DMS53 treated with DMSO at 0.1 percent for 48 hours (cell line): ENCODE measurements at regions not wholly inside any gene's neighbourhood (a gene's known extent, or its start where the extent isn't known, plus 50 kb on each side); places are given as distances from the start of the nearest gene placed in this dataset.
A peak's percentile ranks its signal among the peaks of the same experiment; 100 is the strongest.
"Not testable (repeated sequence)": the region's sequence is repeated elsewhere in the genome, so short reads cannot be mapped to it uniquely, and the experiment has no call there.

Source experiments
- DNase-seq: peaks from one replicate; lab custom pipeline; 2025; ENCODE audit not compliant: unreplicated experiment; lab: John Stamatoyannopoulos, UW

DNA sequence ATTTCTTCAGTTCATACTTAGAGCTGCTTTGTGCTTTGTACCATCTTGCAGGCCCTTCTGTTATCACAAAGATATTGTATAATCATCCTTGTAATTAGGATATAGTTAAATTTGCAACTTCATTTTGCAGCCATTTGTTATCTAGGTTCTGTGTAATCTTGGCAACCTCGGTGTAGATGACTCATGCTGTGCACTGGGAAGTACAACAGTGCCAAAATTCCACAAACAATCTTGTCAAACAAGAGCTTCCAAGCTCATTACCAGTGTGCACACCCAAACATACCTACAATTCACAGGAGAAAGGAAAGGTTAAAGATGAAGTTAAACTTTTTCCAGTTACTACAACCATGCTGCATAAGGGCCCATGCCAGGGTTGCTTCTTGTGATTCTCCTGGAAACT is 1231.8 kb downstream of the CDH11 start:
- DNase-seq: no peak

DNA sequence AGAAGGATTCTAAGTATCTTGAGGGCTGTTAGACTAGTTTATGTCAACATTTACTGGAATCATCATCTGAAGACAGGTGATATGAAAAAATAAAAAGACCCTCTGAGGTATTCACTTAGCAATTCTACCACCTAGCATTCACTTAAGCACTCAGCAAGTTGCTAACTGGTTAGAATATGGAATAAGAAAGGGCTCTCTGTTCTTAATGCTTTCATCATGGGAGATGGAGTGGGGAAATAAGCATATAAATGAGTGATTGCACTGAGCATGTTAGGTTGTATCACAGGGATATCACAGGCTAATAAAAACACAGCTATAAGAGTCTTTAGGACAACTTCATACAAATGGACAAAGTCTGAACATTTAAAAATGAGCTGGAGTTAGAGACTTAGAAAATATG is 1238.8 kb downstream of the CDH11 start:
- no peak for DNase-seq

DNA sequence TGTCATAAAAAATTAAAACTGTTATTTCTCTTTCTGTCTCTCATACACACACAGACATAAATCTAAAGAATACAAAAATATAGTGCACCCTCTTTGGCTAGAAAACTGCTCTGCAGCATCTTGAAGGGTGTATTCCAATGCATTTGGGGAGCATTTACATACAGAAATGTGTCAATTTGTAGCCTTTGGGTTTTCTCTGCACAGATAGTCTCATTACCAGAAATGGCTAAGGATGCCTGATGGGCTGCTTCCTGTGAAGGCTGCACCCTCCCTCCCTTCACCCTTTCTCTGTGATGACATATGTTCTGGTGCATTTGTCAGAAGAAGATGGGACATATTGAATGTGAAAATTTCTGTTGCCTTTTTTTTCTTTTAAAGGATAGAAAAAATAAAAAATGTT is 1239.3 kb downstream of the CDH11 start:
- no peak for DNase-seq

DNA sequence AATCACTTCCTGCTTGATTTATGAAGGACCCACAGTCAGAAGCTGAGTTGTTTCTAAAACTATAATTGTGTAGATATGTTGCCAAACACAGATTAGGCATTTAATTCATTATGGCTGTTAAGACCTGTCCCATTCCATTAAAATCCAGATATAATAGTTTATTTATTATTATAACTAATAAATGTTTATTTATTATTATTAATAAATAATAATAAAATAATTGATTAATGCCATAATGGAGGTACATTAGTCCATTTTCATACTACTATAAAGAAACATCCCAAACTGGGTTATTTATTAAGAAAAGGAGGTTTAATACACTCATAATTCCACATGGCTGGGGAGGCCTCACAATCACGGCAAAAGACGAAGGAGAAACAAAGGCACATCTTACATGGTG is 1240.9 kb downstream of the CDH11 start:
- DNase-seq: no peak

DNA sequence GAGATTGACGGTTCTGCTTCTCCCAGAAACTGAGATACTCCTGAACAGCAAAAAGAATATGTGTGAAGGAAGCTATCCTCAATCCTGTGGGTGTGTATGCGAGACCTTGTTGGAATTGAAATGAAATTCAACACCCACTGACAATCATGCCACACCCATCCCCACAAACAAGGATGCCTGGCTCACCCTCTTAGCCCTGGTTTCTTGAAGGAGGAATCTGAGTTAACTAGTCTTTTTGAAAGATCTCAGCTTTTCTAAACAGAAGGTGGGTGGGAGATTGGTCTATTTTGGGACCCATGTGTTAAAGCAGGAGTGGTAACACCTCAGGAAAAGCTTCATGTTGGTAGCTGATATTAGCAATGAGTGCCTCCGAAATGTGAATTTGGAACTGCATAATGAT is 1244.5 kb downstream of the CDH11 start:
- no peak for DNase-seq

DNA sequence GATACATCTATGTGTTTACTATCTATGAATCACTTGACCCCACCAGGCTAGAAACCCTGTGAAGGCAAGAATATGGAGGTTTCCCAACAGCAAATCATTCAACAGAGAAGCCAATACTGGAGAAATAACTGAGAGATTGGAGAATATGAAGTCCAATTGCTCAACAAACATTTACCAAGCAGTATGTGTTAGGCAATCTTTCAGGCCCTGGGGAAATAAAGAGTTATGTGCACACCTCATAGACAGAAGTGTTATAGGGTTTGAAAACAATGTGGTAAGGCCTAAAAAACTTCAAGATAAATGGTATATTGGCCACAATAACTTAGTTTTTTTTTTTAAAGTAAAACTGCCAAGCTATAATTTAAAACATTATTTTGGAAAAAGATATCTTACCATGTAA is 1245.8 kb downstream of the CDH11 start:
- no peak for DNase-seq

DNA sequence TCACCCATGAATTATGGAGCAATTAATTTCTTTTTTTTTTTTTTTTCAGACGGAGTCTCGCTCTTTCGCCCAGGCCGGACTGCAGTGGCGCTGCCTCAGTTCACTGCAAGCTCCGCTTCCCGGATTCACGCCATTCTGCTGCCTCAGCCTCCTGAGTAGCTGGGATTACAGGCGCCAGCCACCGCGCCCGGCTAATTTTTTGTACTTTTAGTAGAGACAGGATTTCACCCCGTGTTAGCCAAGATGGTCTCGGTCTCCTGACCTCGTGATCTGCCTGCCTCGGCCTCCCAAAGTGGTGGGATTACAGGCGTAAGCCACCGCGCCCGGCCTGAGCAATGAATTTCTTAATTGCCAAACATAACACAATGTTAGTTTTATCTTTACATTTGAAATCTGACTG is 1261.2 kb downstream of the CDH11 start:
- DNase-seq: not testable (repeated sequence)

DNA sequence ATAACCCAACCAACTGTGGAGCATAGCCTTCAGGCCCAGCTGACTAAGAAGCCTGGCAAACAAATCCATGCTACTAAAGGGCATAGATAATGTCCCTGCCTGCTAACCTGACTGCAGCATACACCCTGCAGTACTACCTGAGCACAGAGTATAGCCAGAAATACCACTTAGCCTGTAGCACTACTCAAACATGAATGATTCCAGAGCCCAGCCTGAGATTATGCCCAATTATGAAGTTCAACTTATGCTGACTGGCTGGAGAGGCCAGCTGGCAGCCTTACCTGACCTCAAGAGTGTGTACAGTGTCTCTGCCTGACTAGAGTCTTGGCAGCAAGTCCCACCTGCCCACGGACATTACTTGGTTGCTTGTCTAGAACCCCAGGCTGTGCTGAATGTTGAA is 1265.3 kb downstream of the CDH11 start:
- DNase-seq: peak; percentile 1

DNA sequence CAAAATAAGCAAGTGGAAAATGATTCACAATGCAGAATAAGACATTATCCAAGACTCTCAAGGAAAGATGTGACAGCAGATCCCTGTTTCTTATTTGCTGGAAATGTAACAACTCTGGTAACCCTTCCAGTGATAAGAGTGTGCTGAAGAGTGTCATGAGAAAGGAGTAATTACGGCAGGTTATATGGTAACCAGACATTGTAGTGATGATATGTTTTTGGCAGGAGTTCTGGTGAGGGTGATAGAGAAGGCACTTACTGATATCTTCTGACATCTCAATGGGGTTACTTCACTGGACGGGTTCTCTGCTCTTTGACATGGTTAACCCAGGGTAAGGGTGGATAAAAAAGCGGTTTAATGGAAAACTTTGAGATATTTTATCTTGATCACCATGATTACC is 1270.9 kb downstream of the CDH11 start:
- no peak for DNase-seq

DNA sequence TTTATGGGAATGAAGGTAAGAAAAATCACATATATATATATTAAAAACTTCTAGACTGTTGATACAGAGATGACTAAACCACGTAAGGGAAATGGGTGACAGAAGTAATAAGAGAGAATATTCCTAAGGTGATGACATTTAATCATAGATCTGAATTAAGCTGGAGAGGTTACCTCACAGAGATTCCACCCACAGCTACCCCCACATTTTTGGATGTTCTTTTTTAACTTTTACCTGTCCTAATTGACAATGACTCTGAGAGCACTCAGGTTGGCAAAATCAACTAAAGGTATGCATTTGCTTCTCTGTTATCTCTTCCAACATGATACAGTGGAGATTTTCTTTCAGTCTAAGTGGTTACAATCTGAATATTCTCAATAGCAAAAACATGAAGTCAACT is 1280.6 kb downstream of the CDH11 start:
- no peak for DNase-seq

DNA sequence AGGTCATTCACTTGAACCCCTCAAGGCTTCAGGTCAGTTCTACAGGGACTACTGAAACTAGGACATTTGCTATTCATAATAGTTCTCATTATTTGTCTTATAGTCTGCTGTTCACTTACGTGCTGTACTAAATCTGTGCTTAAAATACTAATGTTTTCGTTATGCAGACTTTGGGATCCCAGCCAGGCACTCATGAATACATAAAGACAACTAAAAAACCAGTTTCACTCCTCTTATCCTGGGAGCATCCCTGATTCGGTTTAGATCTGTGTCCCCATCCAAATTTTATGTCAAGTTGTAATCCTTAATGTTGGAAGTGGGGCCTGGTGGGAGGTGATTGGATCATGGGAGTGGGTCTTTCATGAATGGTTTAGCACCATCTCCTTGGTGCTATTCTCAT is 1291.8 kb downstream of the CDH11 start:
- no peak for DNase-seq

DNA sequence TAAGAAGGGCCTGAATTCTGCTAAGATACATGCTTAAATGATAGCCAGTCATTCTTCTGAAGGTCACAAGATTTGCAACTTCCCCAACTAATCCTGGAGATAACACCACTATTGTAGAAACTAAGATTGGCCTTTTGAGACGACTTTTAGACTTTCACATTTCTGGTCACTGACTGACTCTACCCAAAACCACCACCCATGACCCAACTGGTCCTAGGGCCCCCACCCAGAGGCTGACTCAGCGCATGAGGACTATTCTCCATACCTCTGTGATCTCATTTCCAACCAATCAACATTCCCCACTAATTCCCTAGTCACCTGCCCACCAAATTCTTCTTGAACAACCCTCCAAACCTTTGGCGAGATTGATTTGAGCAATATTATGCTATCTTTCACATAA is 1299.0 kb downstream of the CDH11 start:
- no peak for DNase-seq

DNA sequence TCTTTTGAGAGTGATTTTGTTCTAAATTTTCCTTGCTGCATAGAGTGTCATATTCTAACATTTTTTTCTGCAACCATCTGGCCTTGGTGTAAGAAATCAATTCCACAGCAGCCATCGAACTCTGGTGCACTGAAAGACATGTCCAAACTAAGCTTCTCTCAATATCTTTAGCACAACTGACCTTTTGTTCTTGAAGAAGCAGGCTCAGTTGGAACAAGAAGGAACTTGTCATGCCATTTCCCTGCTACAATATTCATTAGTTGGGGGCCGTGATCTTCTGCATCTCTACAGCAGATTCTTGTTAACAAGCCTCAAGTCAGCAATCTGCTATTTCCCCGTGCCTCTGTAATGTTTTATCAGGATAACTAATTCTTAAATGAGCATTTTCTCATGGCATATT is 1305.6 kb downstream of the CDH11 start:
- DNase-seq: no peak

DNA sequence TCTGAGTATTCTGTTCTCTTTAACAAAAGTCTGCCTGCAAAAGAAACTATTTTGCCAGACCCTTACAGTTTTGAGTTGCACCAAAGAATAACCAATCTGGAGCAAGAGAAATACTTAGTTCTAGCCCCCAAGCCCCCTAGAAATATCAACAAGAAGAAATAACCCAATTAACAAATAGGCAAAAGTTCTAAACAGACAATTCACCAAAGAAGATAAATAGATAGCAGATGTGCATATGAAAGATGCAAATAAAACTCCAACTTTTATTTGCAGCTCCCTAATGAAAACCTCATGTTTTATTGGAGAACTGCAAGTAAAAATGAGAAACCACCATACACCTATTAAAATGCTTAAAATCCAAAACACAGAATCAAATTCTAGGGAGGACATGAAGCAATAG is 1308.0 kb downstream of the CDH11 start:
- DNase-seq: no peak

DNA sequence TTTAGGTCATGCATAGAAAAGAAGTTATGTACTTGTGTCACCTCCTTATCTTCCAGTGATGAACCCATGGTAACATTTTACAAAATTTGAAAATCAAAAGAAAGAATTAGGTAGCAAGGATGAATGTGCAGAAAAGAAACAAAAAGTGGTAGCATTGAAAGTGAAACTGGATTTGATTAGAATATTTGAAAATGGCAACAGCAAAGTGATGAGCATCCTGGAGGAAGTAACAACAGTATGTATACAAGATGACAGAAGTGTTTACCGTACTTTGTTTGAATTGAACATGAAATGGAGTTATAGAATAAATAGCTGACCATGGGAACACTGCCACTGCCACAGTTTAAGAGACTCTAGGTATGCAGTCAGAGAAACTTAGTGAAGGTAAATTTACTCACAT is 1313.1 kb downstream of the CDH11 start:
- DNase-seq: no peak

DNA sequence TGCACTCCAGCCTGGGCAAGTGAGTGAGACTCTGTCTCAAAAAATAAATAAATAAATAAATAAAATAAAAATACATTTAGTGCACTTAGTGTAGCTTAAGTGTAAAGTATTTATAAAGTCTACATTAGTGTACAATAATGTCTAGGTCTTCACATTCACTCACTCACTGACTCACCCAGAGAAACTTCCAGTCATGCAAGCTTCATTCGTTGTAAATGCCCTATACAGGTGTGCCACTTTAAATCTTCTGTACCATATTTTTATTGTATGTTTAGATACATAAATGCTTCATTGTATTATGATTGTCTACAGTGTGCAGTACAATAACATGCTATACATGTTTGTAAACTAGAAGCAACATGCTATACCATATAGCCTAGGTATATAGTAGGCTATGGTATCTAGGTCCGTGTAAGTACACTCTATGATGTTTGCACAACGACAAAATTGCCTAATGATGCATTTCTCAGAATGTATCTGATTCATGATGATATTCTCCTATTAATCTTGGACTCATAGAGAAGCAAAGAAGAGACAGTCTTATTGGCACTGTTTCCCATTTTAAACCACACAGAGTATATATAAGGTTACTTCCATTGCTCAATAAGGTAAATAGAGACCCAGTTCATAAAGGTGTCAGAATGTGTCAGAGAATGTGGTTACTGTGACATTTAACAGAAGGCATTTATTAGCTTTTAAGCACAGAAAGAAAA is 1314.9 kb downstream of the CDH11 start:
- DNase-seq: no peak

DNA sequence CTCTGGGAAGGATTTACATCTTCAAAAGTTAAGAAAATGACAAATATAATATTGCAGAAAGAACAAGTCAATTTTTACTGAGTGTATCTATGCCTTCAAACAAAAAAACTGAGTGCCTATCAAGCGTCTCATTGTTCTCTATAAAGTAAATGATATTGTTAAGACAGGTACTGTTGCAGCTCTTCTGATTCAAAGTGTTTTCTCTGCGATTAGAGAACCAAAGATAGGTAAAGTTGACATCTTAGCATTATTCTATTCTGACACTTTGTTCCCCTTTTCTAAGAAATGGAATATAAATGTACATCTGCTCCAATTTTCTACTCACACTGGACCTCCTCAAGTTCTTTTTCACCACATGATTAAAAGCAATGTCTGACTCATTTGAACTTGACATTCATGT is 1317.7 kb downstream of the CDH11 start:
- DNase-seq: no peak

DNA sequence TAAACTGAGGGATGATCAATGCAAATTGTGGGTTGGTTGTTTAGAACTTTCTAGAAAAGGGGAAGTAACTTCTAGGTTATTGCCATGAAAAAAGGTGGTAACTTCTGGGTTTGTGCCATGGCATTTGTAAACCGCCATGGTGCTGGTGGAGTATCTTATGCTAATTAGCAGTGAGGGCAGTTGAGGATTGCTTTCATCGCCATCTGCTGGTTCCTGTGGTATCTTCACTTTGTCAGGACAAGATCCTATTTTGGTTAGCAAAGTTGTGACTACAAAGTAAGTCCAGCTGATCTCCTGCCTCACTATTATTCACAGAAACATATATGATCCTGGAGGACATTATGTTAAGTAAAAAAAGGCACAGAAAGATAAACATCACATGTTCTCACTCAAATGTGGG is 1332.3 kb downstream of the CDH11 start:
- no peak for DNase-seq

DNA sequence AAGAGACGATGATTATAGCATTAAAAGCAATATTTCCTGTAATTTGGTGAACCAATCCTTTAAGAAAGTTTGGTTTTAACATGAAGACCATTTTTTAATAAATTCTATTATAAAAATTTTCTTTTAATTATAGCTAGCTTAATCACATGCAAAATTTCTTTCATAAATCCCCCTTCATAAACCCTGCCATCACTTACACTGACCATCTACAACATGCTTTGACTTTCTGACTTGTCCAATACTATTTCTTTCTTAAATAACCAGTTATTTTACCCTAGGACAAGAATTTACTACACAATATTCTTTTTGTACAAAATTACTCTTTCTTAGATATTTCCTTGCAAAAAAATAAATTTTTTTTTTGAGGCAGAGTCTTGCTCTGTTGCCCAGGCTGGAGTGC is 1334.8 kb downstream of the CDH11 start:
- DNase-seq: no peak

DNA sequence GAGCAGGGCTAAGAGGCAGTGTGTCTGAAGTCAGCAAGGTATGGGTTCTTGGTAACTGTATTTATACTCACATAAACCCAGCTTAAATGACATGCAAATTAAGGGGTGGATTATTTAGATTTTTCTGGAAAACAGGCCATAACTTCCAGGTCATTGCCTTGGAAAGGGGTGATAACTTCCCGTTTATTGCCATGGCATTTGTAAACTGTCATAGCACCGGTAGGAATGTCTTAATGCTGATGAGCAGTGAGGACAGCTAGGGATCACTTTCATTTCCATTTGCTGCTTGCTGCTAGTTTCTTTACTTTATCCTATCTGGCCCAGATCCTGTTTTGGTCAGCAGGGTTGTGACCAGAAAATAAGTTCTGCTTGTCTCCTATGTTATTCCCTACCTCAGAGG is 1336.7 kb downstream of the CDH11 start:
- no peak for DNase-seq

DNA sequence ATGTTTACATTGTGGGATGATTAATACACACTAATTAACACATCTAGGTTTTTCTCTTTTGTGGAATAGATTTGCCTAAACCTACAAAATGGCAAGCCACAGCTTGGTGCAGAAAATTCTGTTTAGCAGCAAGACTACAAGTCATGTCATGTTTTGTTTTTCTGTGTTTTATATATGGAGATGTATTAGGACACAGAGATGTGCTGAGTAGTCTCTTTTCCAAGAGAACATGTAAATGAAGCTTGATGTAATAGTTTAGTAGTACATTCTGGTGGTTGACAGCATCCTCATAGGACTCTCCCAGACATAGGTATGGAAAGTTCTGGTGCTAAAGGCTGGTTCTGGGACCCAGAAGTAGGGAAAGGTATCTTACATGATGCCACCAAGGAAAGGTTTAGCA is 1345.4 kb downstream of the CDH11 start:
- DNase-seq: no peak

DNA sequence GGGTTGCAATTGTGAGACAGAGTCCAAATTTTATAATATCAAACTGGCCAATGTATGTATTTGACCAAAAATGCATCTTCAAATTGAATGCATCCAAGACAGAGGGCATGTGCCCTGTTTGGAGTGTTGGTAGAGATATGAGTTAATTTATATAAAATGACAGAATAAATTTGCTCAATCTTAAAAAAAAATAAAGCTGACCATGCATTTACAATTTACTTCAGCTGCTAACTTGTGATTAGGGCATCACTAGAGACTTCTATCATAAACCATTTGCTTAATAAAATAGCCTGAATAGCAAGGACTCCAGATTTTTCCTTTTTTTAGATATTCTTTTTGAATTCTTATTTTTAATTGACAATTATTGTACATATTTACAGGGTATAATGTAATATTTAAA is 1345.8 kb downstream of the CDH11 start:
- no peak for DNase-seq

DNA sequence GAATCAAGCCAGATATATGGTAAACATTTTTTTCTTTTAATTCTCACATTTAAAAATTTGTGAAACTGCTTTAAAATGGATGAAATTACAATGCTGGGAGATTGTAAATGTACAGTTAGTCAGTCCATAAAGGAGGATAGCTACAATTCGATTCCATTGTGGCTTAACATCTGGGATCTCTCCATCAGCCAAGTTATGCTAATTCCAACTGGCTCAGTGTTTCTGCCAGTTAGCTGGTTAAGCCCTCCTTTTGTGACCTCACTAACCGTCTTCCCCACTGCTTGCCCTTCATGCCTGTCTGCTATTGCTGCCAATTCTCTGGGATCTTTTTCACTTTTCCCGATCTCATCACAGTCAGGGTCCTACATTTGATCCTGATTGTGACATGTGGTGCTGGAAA is 1347.6 kb downstream of the CDH11 start:
- no peak for DNase-seq

DNA sequence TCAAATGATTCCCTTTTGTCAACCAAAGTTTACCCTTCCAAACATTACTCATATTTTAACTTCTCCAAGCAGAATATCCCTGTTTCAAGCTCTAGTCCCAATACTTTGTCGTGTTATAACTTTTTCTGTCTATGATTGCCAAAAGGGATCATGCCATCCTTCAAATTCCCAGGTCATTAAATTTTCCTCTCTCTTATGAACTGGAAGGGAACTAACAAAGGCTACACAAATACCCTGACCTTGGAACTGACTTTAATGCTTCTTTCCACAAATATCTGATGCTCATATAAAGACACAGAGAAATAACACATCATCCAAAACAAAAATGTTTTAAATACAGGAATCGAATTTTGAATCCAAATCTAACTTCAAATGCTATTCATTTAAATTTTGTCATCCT is 1352.7 kb downstream of the CDH11 start:
- no peak for DNase-seq
